GM12892 (cell line): ENCODE measurements at regions not wholly inside any gene's neighbourhood (a gene's known extent, or its start where the extent isn't known, plus 50 kb on each side); places are given as distances from the start of the nearest gene placed in this dataset.

Experiments
- DNase-seq: peaks from one replicate; pipeline ENCODE4 v3.0.0; 2011; ENCODE audit not compliant: insufficient read length
- FAIRE-seq: peaks from 2 replicates; lab custom pipeline; 2011; peaks lifted over from hg19 to GRCh38; lab: Jason Lieb, UNC
- POLR2A ChIP-seq: IDR thresholded peaks from 2 replicates; pipeline ENCODE4 v1.6.1; 2011; ENCODE audit warnings: low read depth, low read length, control low read depth
- POLR2AphosphoS5 ChIP-seq: IDR thresholded peaks from 2 replicates; pipeline ENCODE4 v1.6.1; 2011; ENCODE audit warnings: low read depth, low read length, control low read depth
- TAF1 ChIP-seq: IDR thresholded peaks from 2 replicates; pipeline ENCODE4 v1.6.1; 2011; ENCODE audit warnings: low read depth, mild to moderate bottlenecking, control low read depth, low read length, borderline replicate concordance

GRCh38 chr10:111158595-111158994 lies 81.8 kb downstream of the ADRA2A start:
- TF ChIP-seq POLR2A (no peak), TAF1 (no peak), POLR2AphosphoS5 (no peak)
- DNase-seq = no peak
- FAIRE-seq = no peak

GRCh38 chr10:111161109-111161874 lies 84.5 kb downstream of the ADRA2A start:
- DNase-seq = no peak
- no peak for FAIRE-seq
- TF ChIP-seq TAF1 = no peak
- TF ChIP-seq POLR2AphosphoS5 = no peak
- no peak for TF ChIP-seq POLR2A

- FAIRE-seq = no peak
- no peak for TF ChIP-seq POLR2AphosphoS5
- TF ChIP-seq TAF1 = no peak
- no peak for TF ChIP-seq POLR2A
Measured at GRCh38 chr10:111171183-111171582, 94.4 kb downstream of the ADRA2A start.

GRCh38 chr10:111175787-111176186 lies 99.0 kb downstream of the ADRA2A start:
- FAIRE-seq = no peak
- no peak for DNase-seq
- no peak for TF ChIP-seq TAF1
- TF ChIP-seq POLR2AphosphoS5 = no peak
- TF ChIP-seq POLR2A = no peak

More at GRCh38 chr10:111171183-111171582, 94.4 kb downstream of the ADRA2A start:
- DNase-seq = no peak

GRCh38 chr10:111177379-111177778 lies 100.5 kb downstream of the ADRA2A start:
- TF ChIP-seq TAF1 = no peak
- TF ChIP-seq POLR2A = no peak
- TF ChIP-seq POLR2AphosphoS5 = no peak
- DNase-seq = no peak
- no peak for FAIRE-seq

GRCh38 chr10:111179514-111179913 lies 102.7 kb downstream of the ADRA2A start:
- FAIRE-seq (no peak), DNase-seq (no peak)
- no peak for TF ChIP-seq POLR2AphosphoS5

- DNase-seq (no peak), FAIRE-seq (no peak)
- TF ChIP-seq POLR2A (no peak), POLR2AphosphoS5 (no peak), TAF1 (no peak)
Measured at GRCh38 chr10:111186358-111186757, 109.5 kb downstream of the ADRA2A start.

GRCh38 chr10:111187096-111187495 lies 110.3 kb downstream of the ADRA2A start:
- TF ChIP-seq POLR2AphosphoS5 (no peak), POLR2A (no peak), TAF1 (no peak)
- FAIRE-seq = no peak
- no peak for DNase-seq

GRCh38 chr10:111199587-111199986 lies 122.8 kb downstream of the ADRA2A start:
- FAIRE-seq = no peak
- no peak for DNase-seq
- TF ChIP-seq POLR2AphosphoS5 (no peak), TAF1 (no peak), POLR2A (no peak)

- no peak for FAIRE-seq
- no peak for DNase-seq
- no peak for TF ChIP-seq POLR2AphosphoS5
- no peak for TF ChIP-seq TAF1
- no peak for TF ChIP-seq POLR2A
Measured at GRCh38 chr10:111200505-111201186, 123.8 kb downstream of the ADRA2A start.

- no peak for TF ChIP-seq TAF1
- no peak for TF ChIP-seq POLR2A
- TF ChIP-seq POLR2AphosphoS5 = no peak
- FAIRE-seq (no peak), DNase-seq (no peak)
Measured at GRCh38 chr10:111203615-111204014, 126.8 kb downstream of the ADRA2A start.

GRCh38 chr10:111204838-111205237 lies 128.0 kb downstream of the ADRA2A start:
- TF ChIP-seq POLR2A = no peak
- TF ChIP-seq TAF1 = no peak
- TF ChIP-seq POLR2AphosphoS5 = no peak
- DNase-seq (no peak), FAIRE-seq (no peak)

- TF ChIP-seq POLR2A (no peak), TAF1 (no peak), POLR2AphosphoS5 (no peak)
- FAIRE-seq (no peak), DNase-seq (no peak)
Measured at GRCh38 chr10:111206521-111206920, 129.7 kb downstream of the ADRA2A start.
